WTC11 (cell line): ENCODE measurements at regions not wholly inside any gene's neighbourhood (a gene's known extent, or its start where the extent isn't known, plus 50 kb on each side); places are given as distances from the start of the nearest gene placed in this dataset.

Source experiments
- FOXP1 ChIP-seq: sonication (generic); formaldehyde crosslinking; IDR thresholded peaks from 2 replicates; pipeline ENCODE4 v1.8.0; 2022; ENCODE audit warnings: missing genetic modification reagents, mild to moderate bottlenecking, moderate library complexity, borderline replicate concordance
- RELA ChIP-seq: sonication (generic); formaldehyde crosslinking; IDR thresholded peaks from 2 replicates; pipeline ENCODE4 v1.8.1; 2022; ENCODE audit warnings: missing genetic modification reagents, mild to moderate bottlenecking, borderline replicate concordance
- TF ChIP-seq, protein P1 (sequence below): sonication (generic); formaldehyde crosslinking; IDR thresholded peaks from 2 replicates; pipeline ENCODE4 v1.8.1; 2022; ENCODE audit warnings: mild to moderate bottlenecking, missing genetic modification reagents, moderate library complexity, borderline replicate concordance
- TF ChIP-seq, protein P2 (sequence below): fragments of 250-450 bp; sonication (Bioruptor Pico); IDR thresholded peaks from 2 replicates; pipeline ENCODE4 v1.9.0; 2021; ENCODE audit warnings: mild to moderate bottlenecking

DNA sequence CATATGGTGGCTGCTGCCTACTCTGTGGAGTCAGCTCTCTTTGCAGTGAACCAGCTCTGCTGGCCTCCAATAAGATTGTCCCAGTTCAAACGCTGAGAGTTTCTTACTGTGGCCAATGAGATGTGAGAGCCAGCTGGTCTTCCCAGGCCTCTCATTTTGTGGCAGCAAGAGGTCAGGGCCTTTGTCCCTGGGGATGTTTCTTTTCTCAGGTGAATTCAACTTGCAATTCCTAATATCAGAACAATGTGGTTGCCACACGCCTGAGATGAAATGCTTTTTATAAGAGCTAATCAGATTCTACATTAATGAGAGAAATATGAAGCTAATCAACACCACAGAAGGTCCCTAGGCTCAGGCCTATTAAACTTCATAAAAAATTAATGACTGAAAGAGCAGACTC lies 660.1 kb upstream of the CAMK1G start:
- TF ChIP-seq RELA (CRISPR knock-in tag) (no peak), FOXP1 (CRISPR knock-in tag) (no peak)
- TF ChIP-seq, protein P1, sequence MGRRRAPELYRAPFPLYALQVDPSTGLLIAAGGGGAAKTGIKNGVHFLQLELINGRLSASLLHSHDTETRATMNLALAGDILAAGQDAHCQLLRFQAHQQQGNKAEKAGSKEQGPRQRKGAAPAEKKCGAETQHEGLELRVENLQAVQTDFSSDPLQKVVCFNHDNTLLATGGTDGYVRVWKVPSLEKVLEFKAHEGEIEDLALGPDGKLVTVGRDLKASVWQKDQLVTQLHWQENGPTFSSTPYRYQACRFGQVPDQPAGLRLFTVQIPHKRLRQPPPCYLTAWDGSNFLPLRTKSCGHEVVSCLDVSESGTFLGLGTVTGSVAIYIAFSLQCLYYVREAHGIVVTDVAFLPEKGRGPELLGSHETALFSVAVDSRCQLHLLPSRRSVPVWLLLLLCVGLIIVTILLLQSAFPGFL: no peak
- TF ChIP-seq, protein P2, sequence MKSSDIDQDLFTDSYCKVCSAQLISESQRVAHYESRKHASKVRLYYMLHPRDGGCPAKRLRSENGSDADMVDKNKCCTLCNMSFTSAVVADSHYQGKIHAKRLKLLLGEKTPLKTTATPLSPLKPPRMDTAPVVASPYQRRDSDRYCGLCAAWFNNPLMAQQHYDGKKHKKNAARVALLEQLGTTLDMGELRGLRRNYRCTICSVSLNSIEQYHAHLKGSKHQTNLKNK (CRISPR knock-in tag): no peak
